Hepatocyte (in vitro differentiated cells): ENCODE measurements at regions not wholly inside any gene's neighbourhood (a gene's known extent, or its start where the extent isn't known, plus 50 kb on each side); places are given as distances from the start of the nearest gene placed in this dataset.

Experiments used
- EZH2 ChIP-seq: fragments of 200-600 bp; sonication (generic); IDR thresholded peaks from 2 replicates; pipeline ENCODE4 v1.6.1; 2016; ENCODE audit warnings: antibody characterized with exemption, mild to moderate bottlenecking, borderline replicate concordance
- TF ChIP-seq, protein P1 (sequence below): fragments of 200-600 bp; sonication (generic); IDR thresholded peaks from 2 replicates; pipeline ENCODE4 v1.5.1; 2016; ENCODE audit warnings: antibody characterized with exemption, mild to moderate bottlenecking; ENCODE audit not compliant: poor library complexity

DNA sequence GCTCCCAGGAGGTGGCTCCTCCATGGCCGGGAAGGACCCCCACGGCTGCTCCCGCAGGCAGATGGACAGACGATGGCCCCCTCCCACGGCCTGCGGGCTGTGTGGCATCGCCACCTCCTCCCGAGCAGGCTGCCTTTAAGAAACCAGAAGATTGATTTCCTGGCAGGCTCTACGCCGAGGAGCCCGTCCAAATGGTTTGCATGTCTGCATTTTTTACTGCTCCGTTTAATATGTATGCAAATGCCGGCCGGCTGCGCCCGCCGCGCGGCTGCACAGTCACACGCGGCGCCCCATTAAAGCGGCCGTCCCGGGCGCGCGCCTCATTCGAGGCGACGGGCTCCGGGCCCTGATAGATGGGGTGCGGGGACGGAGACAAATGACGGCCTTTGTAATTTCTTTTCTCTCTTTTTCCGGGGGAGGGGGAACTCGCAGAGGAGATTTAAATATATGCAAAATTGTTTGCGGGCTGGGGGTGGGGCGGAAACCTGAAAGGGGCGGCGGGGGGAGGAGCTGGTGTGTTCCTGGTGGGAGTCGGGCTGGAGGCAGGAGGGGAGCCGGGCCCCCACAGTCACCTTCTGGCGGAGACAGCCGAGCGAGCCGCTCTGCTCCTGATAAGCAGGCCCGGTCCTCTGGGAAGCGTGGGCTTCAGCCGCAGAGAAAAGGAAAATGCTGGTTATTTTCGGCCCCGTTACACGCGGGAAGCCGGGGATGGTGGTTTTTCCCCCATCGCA lies 158.7 kb upstream of the IER5L start:
- no peak for TF ChIP-seq EZH2
- TF ChIP-seq, protein P1, sequence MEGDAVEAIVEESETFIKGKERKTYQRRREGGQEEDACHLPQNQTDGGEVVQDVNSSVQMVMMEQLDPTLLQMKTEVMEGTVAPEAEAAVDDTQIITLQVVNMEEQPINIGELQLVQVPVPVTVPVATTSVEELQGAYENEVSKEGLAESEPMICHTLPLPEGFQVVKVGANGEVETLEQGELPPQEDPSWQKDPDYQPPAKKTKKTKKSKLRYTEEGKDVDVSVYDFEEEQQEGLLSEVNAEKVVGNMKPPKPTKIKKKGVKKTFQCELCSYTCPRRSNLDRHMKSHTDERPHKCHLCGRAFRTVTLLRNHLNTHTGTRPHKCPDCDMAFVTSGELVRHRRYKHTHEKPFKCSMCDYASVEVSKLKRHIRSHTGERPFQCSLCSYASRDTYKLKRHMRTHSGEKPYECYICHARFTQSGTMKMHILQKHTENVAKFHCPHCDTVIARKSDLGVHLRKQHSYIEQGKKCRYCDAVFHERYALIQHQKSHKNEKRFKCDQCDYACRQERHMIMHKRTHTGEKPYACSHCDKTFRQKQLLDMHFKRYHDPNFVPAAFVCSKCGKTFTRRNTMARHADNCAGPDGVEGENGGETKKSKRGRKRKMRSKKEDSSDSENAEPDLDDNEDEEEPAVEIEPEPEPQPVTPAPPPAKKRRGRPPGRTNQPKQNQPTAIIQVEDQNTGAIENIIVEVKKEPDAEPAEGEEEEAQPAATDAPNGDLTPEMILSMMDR: no peak
